SK-N-SH (cell line): ENCODE measurements at regions not wholly inside any gene's neighbourhood (a gene's known extent, or its start where the extent isn't known, plus 50 kb on each side); places are given as distances from the start of the nearest gene placed in this dataset.

Experiments
- CTCF ChIP-seq: fragments of 200-600 bp; sonication (generic); IDR thresholded peaks from 2 replicates; pipeline ENCODE4 v1.6.1; 2017; ENCODE audit warnings: antibody characterized with exemption, mild to moderate bottlenecking, moderate library complexity
- EP300 ChIP-seq, 2 experiments: IDR thresholded peaks; 2 replicates each; pipeline versions ENCODE4 v1.4.0 to v1.6.1; 2012; ENCODE audit warnings: borderline replicate concordance in 1 of 2, low read depth in 1 of 2, low read length in 1 of 2
- FOXJ3 ChIP-seq: sonication (generic); formaldehyde crosslinking; IDR thresholded peaks from 2 replicates; pipeline ENCODE4 v1.5.1; 2020; ENCODE audit warnings: mild to moderate bottlenecking, missing genetic modification reagents
- FOXM1 ChIP-seq: IDR thresholded peaks from 2 replicates; pipeline ENCODE4 v1.4.0; 2012; ENCODE audit warnings: low read depth, mild to moderate bottlenecking
- JUND ChIP-seq: IDR thresholded peaks from 2 replicates; pipeline ENCODE4 v1.4.0; 2012
- MEF2A ChIP-seq: IDR thresholded peaks from 2 replicates; pipeline ENCODE4 v1.4.0; 2012; ENCODE audit warnings: low read depth, borderline replicate concordance
- NFIC ChIP-seq: IDR thresholded peaks from 2 replicates; pipeline ENCODE4 v1.4.0; 2012; ENCODE audit warnings: borderline replicate concordance
- POLR2AphosphoS5 ChIP-seq: IDR thresholded peaks from 2 replicates; pipeline ENCODE4 v1.6.1; 2012; ENCODE audit warnings: low read depth, low read length
- RCOR1 ChIP-seq: fragments of 150-350 bp; IDR thresholded peaks from 2 replicates; pipeline ENCODE4 v1.6.1; 2017; ENCODE audit warnings: antibody characterized with exemption, low read length
- RFX5 ChIP-seq: IDR thresholded peaks from 2 replicates; pipeline ENCODE4 v1.6.1; 2012; ENCODE audit warnings: mild to moderate bottlenecking, improper control_type of control experiment, low read length
- SMC3 ChIP-seq: IDR thresholded peaks from 2 replicates; pipeline ENCODE4 v1.6.1; 2012; ENCODE audit warnings: low read depth, low read length, improper control_type of control experiment
- TAF1 ChIP-seq: IDR thresholded peaks from 2 replicates; pipeline ENCODE4 v1.6.1; 2012; ENCODE audit warnings: low read depth, mild to moderate bottlenecking, low read length, moderate library complexity, borderline replicate concordance
- TEAD4 ChIP-seq: IDR thresholded peaks from 2 replicates; pipeline ENCODE4 v1.4.0; 2012; ENCODE audit warnings: mild to moderate bottlenecking, borderline replicate concordance; ENCODE audit not compliant: insufficient read depth
- USF1 ChIP-seq: IDR thresholded peaks from 2 replicates; pipeline ENCODE4 v1.4.0; 2012; ENCODE audit warnings: low read depth, borderline replicate concordance

- TF ChIP-seq POLR2AphosphoS5 (no peak), USF1 (no peak), FOXM1 (no peak), CTCF (no peak), FOXJ3 (no peak), NFIC (no peak), JUND (no peak), SMC3 (no peak), RCOR1 (no peak), TAF1 (no peak), MEF2A (no peak), TEAD4 (no peak), RFX5 (no peak), EP300 (IDR thresholded peaks at IDR 0.05; ENCODE audit: borderline replicate concordance in 1 of 2, low read depth in 1 of 2, low read length in 1 of 2) (no peak)
Measured at GRCh38 chr3:193874512-193874911, 261.4 kb upstream of the HES1 start.
